H1 (cell line): ENCODE measurements at regions not wholly inside any gene's neighbourhood (a gene's known extent, or its start where the extent isn't known, plus 50 kb on each side); places are given as distances from the start of the nearest gene placed in this dataset.

Experiments used
- BRCA1 ChIP-seq: IDR thresholded peaks from 2 replicates; pipeline ENCODE4 v1.6.1; 2012; ENCODE audit warnings: low read depth, low read length, improper control_type of control experiment
- CBX5 ChIP-seq: fragments of 300-800, 300-1000 bp; sonication (generic); IDR thresholded peaks from 2 replicates; pipeline ENCODE4 v1.7.1; 2016; ENCODE audit warnings: antibody characterized with exemption, low read length, low read depth
- CHD2 ChIP-seq: IDR thresholded peaks from 2 replicates; pipeline ENCODE4 v1.6.1; 2012; ENCODE audit warnings: low read length, improper control_type of control experiment
- CREB1 ChIP-seq: IDR thresholded peaks from 2 replicates; pipeline ENCODE4 v1.6.1; 2012; ENCODE audit warnings: inconsistent platforms
- CTCF ChIP-seq, 3 experiments: IDR thresholded peaks; 1 replicate in 2 of 3; 2 replicates in 1 of 3; pipeline versions ENCODE4 v1.5.1 to v1.6.1; 2011; ENCODE audit warnings: low read length in 3 of 3, mild to moderate bottlenecking in 3 of 3, inconsistent platforms in 2 of 3, low read depth in 1 of 3, moderate library complexity in 1 of 3; ENCODE audit not compliant: insufficient read depth in 1 of 3; ENCODE audit errors: control extremely low read depth in 1 of 3
- EP300 ChIP-seq, 2 experiments: IDR thresholded peaks; 1 replicate in 1 of 2; 2 replicates in 1 of 2; pipeline ENCODE4 v1.6.1; 2011 to 2012; ENCODE audit warnings: low read depth in 2 of 2, low read length in 2 of 2, mild to moderate bottlenecking in 2 of 2, borderline replicate concordance in 1 of 2, inconsistent platforms in 1 of 2, moderate library complexity in 1 of 2
- HDAC2 ChIP-seq, 2 experiments: fragments of 300-600 bp in 1 of 2; sonication (generic) in 1 of 2; IDR thresholded peaks; 2 replicates each; pipeline ENCODE4 v1.6.1; 2011 to 2012; ENCODE audit warnings: low read depth in 2 of 2, low read length in 2 of 2, mild to moderate bottlenecking in 2 of 2, moderate library complexity in 2 of 2, borderline replicate concordance in 1 of 2, inconsistent platforms in 1 of 2
- JUN ChIP-seq: IDR thresholded peaks from 2 replicates; pipeline ENCODE4 v1.6.1; 2011; ENCODE audit warnings: low read depth, mild to moderate bottlenecking, improper control_type of control experiment, low read length
- POLR2AphosphoS5 ChIP-seq: IDR thresholded peaks from 2 replicates; pipeline ENCODE4 v1.6.1; 2011; ENCODE audit warnings: low read depth, low read length
- POU5F1 ChIP-seq: IDR thresholded peaks from 2 replicates; pipeline ENCODE4 v1.6.1; 2011; ENCODE audit warnings: low read depth, mild to moderate bottlenecking, low read length, moderate library complexity
- RFX5 ChIP-seq: IDR thresholded peaks from 2 replicates; pipeline ENCODE4 v1.6.1; 2011; ENCODE audit warnings: low read depth, low read length, improper control_type of control experiment, borderline replicate concordance
- YY1 ChIP-seq: IDR thresholded peaks from 2 replicates; pipeline ENCODE4 v1.6.1; 2011; ENCODE audit warnings: low read depth, mild to moderate bottlenecking, low read length

GRCh38 chr10:95133997-95134396 is 60.0 kb upstream of the ACSM6 start:
- no peak for TF ChIP-seq POU5F1
- TF ChIP-seq CBX5: no peak
- no peak for TF ChIP-seq YY1
- no peak for TF ChIP-seq CTCF (IDR thresholded peaks at IDR 0.05; ENCODE audit: control extremely low read depth in 1 of 3, insufficient read depth in 1 of 3, low read depth in 1 of 3, low read length in 3 of 3)
- no peak for TF ChIP-seq EP300 (IDR thresholded peaks at IDR 0.05; ENCODE audit: borderline replicate concordance in 1 of 2, low read depth in 2 of 2, low read length in 2 of 2)
- no peak for TF ChIP-seq POLR2AphosphoS5
- no peak for TF ChIP-seq BRCA1
- no peak for TF ChIP-seq HDAC2 (IDR thresholded peaks at IDR 0.05; ENCODE audit: borderline replicate concordance in 1 of 2, low read depth in 2 of 2, low read length in 2 of 2)
- no peak for TF ChIP-seq RFX5
- no peak for TF ChIP-seq JUN
- no peak for TF ChIP-seq CHD2
- no peak for TF ChIP-seq CREB1
